Renal pelvis (tissue), 1 donor: ENCODE measurements at regions not wholly inside any gene's neighbourhood (a gene's known extent, or its start where the extent isn't known, plus 50 kb on each side); places are given as distances from the start of the nearest gene placed in this dataset.
"Not testable (repeated sequence)": the region's sequence is repeated elsewhere in the genome, so short reads cannot be mapped to it uniquely, and the experiment has no call there.

Experiments used
- DNase-seq: peaks from one replicate; pipeline ENCODE4 v3.0.0-alpha.2; 2013

- no peak for DNase-seq
These were observed 216.1 kb downstream of the DUSP10 start for GRCh38 chr1:221525749-221526148.

GRCh38 chr1:221527302-221527701 is 214.6 kb downstream of the DUSP10 start:
- no peak for DNase-seq

- DNase-seq = no peak
These were observed 213.8 kb downstream of the DUSP10 start for GRCh38 chr1:221527886-221528624.

- not testable (repeated sequence) for DNase-seq
These were observed 211.7 kb downstream of the DUSP10 start for GRCh38 chr1:221530159-221530558.

- DNase-seq = no peak
These were observed 211.1 kb downstream of the DUSP10 start for GRCh38 chr1:221530791-221531190.

GRCh38 chr1:221532071-221532773 is 209.7 kb downstream of the DUSP10 start:
- DNase-seq = no peak

GRCh38 chr1:221541296-221541695 is 200.6 kb downstream of the DUSP10 start:
- no peak for DNase-seq

GRCh38 chr1:221543529-221544120 is 198.3 kb downstream of the DUSP10 start:
- DNase-seq = no peak

- no peak for DNase-seq
These were observed 192.9 kb downstream of the DUSP10 start for GRCh38 chr1:221548942-221549341.

GRCh38 chr1:221549815-221550214 is 192.1 kb downstream of the DUSP10 start:
- DNase-seq = no peak

GRCh38 chr1:221552792-221553191 is 189.1 kb downstream of the DUSP10 start:
- DNase-seq = not testable (repeated sequence)

GRCh38 chr1:221555689-221556433 is 186.0 kb downstream of the DUSP10 start:
- no peak for DNase-seq

GRCh38 chr1:221556435-221556834 is 185.5 kb downstream of the DUSP10 start:
- DNase-seq = no peak

GRCh38 chr1:221557013-221557412 is 184.9 kb downstream of the DUSP10 start:
- DNase-seq = no peak

- no peak for DNase-seq
These were observed 183.5 kb downstream of the DUSP10 start for GRCh38 chr1:221558396-221558795.

- DNase-seq = no peak
These were observed 182.0 kb downstream of the DUSP10 start for GRCh38 chr1:221559911-221560310.

GRCh38 chr1:221562542-221563475 is 179.1 kb downstream of the DUSP10 start:
- DNase-seq = no peak

GRCh38 chr1:221563476-221563921 is 178.4 kb downstream of the DUSP10 start:
- DNase-seq = no peak

GRCh38 chr1:221564891-221565290 is 177.0 kb downstream of the DUSP10 start:
- no peak for DNase-seq

- no peak for DNase-seq
These were observed 176.2 kb downstream of the DUSP10 start for GRCh38 chr1:221565711-221566110.

GRCh38 chr1:221567859-221568507 is 173.9 kb downstream of the DUSP10 start:
- DNase-seq = no peak
